Inferior parietal cortex (tissue), 1 donor: ENCODE measurements at regions not wholly inside any gene's neighbourhood (a gene's known extent, or its start where the extent isn't known, plus 50 kb on each side); places are given as distances from the start of the nearest gene placed in this dataset.
"Not testable (repeated sequence)": the region's sequence is repeated elsewhere in the genome, so short reads cannot be mapped to it uniquely, and the experiment has no call there.

ENCODE experiments used
- DNase-seq: peaks from one replicate; pipeline ENCODE4 v3.0.0-alpha.2; 2016; ENCODE audit errors: extremely low spot score

- DNase-seq: not testable (repeated sequence)
Measured at GRCh38 chr3:147154988-147155387, 251.4 kb downstream of the ZIC4 start.

DNA sequence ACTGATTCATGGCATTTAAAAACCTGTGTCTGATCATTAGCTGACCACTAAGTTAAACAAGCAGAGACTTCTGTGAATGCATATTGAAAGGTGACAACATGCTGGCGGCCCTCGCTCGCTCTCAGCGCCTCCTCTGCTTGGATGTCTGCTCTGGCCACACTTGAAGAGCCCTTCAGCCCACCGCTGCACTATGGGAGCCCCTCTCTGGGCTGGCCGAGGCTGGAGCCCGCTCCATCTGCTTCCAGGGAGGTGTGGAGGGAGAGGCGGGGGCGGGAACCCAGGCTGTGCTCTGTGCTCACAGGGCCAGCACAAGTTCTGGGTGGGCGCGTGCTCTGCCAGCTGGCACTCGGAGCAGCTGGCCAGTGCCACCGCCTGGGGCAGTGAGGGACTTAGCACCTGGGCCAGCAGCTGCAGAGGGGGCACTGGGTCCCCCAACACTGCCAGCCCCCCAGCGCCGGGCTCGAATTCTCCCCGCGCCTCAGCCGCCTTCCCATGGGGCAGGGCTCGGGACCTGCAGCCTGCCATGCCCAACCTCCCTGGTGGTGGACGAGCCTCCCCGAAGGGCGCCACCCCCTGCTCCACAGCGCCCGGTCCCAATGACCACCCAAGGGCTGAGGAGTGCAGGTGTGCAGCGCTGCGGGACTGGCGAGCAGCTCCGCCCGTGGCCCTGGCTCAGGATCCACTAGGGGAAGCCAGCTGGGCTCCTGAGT lies 252.4 kb downstream of the ZIC4 start:
- DNase-seq: no peak

GRCh38 chr3:147152476-147152875 lies 253.9 kb downstream of the ZIC4 start:
- no peak for DNase-seq

GRCh38 chr3:147141516-147142288 lies 264.6 kb downstream of the ZIC4 start:
- no peak for DNase-seq

GRCh38 chr3:147139341-147139740 lies 267.0 kb downstream of the ZIC4 start:
- no peak for DNase-seq

DNA sequence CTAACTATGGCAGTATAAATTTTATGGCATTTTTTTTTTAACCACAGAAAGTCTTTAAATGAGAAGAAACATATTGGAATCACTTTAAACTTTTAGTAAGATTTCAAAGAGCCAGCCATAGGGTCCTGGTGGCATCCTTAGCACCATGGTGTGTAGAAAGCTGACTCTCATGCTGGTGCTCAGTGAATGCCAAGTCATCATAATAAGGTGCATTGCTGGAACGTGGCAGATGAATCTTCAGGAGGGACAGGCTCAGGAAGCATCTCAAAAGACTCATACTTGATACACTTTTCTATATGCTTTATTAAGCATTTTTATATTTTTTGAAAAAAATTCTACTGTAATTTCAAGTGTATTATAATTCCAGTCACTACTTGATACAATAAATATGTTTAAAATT lies 274.2 kb downstream of the ZIC4 start:
- DNase-seq: no peak

DNA sequence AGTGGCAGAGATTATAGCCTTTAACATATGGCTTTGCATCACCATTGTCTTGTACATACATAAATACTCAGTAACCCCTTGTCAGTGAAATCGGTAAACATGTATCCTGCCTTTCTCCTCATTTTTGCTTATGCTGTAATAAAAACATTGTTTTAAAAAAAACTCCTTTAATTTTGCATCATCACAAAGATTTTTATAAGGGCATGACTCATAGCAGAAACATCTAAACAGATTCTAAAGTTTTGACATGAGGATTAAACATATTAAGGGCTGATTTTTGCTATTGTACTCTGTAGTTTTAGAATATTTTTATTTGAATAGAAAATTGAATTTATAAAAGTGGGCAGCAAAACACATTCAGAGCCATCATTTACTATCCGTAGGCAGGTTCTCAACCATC lies 275.9 kb downstream of the ZIC4 start:
- DNase-seq: no peak

DNA sequence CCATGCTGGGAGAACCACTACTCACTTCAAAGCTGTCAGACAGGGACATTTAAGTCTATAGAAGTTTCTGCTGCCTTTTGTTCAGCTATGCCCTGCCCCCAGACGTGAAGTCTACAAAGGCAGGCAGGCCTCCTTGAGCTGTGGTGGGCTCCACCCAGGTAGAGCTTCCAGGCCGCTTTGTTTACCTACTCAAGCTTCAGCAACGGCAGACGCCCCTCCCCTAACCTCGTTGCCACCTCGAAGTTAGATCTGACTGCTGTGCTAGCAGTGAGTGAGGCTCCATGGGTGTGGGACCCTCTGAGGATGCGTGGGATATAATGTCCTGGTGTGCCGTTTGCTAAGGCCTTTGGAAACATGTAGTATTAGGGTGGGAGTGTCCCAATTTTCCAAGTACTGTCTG lies 276.7 kb downstream of the ZIC4 start:
- no peak for DNase-seq

GRCh38 chr3:147122350-147122749 lies 284.0 kb downstream of the ZIC4 start:
- no peak for DNase-seq

DNA sequence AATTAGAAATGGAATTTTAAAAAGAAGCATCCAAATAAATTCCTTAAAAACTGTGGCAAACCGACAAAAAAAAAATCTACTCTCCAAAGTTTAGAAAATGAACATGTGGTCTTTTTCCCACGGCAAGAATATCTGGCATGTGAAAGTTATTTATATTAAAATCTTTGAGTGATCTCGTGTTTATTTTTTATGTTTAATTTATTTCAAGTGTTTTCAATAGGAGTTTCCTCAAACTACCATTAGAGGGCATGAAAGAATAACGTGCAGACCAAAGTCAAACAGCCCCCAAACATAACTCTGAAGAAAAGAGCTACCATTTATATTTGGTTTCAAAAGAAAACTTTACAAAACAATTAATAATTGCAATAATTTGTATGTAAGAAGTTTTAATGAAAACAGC lies 286.4 kb downstream of the ZIC4 start:
- DNase-seq: no peak

DNA sequence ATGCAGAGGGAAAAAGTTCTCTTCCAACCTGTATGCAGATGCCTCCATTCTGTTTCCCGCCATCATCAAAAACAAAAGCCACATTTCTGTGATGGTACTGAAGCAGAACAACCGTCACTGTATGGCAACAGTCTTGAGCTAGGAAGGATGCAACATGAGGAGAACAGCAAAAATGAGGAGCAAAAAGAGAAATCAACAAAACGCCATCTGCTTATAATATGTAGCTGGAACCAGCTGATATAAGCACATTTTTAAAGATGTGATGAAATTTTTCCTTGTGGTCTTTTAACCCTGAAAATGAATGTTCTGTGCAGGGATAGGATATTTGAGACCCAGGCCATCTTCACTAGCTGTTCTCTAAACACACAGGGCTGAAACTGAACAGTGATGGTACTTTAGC lies 287.0 kb downstream of the ZIC4 start:
- DNase-seq: no peak

GRCh38 chr3:147118611-147119010 lies 287.7 kb downstream of the ZIC4 start:
- DNase-seq: no peak

DNA sequence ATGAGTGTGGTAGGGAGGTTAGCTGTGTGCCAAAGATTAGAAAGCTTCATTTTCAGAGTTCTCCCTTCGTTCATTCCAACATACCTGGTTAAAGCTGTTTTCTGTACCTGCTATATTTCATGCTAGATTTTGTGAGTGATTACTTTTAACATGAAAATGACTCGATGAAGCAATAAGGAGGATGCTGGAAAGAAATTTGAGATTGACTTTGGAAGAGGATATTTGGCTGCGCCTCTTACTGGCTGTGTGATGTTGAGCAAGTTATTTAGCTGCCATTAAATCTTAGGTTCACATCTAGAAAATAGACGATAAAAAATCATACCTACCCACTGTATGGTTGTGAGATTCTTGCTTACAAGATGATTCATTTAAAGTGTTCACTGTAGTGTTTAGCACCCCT lies 288.7 kb downstream of the ZIC4 start:
- no peak for DNase-seq

DNA sequence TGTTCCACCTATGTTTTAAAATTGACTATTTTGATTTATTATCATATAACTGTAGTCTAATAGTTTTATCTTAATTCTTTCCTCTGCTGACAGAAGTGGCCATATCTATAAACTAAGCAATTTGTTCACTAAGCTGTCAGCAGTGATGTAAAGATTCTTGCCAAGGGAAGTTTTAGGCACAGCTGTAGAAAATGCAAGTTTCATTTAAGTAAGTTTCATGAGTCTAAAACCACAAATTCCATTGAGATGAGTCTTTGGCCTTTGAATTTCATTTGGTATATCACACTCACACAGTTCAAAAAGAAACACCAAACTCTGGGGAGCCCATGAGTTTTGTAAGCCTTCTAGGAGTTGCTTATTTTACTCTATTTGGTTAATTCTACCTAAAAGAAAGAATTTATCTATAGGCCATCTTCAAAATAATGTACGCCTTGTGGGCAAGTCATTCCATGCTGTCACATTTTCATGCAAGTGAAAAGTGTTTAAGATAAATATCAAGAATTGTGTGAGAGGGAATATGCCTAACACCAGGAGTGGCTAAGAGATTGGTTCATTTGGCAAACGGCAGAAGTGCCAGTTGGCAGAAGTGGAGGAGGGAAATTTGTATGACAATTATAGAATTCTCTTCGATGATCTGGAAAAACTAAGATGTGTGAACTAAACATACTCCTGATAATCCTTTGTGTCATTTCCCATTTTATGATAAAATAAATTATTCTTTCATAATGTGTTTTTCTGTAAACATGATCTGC lies 292.9 kb downstream of the ZIC4 start:
- DNase-seq: no peak

GRCh38 chr3:147099076-147099475 lies 307.3 kb downstream of the ZIC4 start:
- no peak for DNase-seq

DNA sequence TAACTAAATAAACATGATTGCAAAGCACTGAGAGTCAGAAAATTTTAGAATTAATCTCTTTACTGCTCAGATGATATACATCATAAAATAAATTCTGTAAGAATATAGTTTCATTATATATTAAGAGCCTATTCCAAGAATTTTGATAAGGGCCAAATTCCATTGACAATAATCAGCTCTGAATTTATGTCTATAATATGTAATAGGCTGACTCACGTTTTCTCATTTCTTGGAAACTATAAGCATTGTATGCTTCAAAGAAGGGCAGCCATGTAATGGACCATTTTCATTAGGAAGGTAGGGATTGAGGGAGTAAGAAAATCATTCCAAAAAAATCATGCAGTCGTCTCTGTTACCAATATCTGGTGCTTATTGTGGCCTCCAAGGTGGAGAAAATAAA lies 315.9 kb downstream of the ZIC4 start:
- no peak for DNase-seq

DNA sequence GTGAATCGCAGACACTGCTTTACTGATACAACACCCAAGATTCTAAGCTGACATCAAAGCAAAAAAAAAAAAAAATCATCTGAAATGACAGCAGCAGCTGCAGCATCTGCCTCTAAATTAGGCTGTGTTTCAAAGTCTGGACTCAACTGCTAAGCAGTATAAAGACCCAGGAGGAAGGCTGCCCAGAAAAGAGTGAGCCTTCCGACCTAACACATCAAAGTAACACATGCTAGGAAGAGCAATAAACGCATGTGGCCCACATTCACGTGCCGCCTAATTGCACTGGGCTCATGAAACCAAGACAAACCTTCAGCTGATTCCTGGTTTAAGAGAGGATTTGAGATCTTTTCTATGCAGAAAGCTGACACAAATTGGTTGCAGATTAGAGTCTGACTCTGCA lies 317.1 kb downstream of the ZIC4 start:
- no peak for DNase-seq

DNA sequence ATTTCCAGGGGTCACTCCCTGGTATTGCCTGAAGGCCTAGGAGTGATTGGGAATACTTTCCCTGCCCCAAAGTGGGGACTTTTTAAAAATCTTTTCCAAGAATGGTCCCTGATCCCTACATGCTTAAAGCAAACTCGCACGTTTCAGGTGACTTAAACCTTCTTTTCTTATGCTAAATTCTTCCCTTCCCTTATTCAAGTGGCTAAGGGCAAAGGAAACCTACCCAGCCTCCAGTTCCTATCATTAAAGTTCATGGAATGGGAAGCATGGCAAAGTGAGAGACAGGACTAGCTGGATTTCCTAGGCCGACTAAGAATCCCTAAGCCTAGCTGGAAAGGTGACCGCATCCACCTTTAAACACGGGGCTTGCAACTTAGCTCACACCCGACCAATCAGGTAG lies 346.8 kb downstream of the ZIC4 start:
- DNase-seq: not testable (repeated sequence)

DNA sequence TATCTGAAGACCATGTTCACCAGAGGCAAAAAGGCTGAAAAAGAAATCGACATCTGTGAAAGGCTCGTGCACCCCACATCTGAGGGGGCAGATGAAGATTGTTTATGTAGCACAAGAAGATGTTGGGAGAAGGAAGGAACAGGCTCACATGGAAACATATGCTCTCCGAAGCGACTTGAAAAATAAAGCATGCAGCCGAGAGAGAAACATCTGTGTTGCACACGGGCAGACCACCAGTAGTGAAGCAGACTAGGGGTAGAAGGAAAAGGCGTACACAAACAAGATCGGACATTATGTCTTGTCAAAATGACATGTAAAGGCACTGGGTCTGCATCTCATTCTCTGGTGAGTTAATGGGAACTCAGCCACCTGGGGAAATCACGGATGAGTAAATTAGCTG lies 356.5 kb downstream of the ZIC4 start:
- DNase-seq: peak; percentile 16

GRCh38 chr3:147049305-147049704 lies 357.0 kb downstream of the ZIC4 start:
- no peak for DNase-seq

DNA sequence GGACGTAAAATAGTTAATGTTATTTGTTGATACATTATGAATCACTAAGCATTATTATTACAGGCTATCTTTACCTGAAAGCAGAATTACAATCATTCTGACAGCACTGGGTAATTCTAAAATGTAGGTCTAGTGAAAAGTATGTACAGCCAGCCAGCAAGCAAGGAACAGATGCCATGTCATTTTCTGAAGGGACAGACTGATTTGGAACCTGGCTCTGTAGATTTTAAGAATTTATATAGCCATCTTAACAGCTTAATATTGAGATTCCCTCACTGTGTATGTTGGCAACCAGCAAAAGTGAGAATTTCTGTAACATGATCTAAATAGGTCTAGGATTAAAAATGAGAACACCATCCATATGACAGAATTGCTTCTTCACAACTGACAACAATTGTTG lies 359.4 kb downstream of the ZIC4 start:
- DNase-seq: no peak

DNA sequence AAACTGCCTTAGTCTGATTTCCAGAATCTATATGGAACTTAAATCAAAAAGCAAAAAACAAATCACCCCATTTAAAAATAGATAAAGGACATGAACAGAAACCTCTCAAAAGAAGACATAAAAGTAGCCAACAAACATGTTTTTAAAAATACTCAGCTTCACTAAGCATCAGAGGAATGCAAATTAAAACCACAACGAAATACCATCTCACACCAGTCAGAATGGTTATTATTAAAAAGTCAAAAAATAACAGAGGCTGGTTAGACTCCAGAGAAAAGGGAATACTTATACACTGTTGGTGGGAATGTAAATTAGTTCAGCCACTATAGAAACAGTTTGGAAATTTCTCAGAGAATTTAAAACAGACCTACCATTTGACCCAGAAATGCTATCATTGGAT lies 367.9 kb downstream of the ZIC4 start:
- no peak for DNase-seq

DNA sequence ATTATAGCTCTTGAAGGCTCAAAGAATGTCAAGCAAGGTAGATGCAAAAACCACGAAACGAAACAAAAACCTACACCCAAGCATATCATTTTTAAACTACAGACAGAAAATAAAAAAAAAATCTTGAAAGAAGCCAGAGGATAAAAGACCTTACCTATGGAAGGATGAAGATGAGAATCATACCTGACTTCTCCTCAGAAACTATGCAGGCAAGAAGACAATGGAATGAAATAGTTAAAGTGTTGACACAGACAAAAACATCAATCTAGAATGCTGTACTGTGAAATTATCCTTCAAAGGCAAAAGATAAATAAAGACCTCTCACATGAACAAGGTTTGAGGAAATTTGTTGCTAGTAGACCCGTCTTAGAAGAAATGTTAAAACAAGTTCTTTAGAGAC lies 372.0 kb downstream of the ZIC4 start:
- no peak for DNase-seq
